ENCODE measurements at regions not wholly inside any gene's neighbourhood (a gene's known extent, or its start where the extent isn't known, plus 50 kb on each side); places are given as distances from the start of the nearest gene placed in this dataset.

DNA sequence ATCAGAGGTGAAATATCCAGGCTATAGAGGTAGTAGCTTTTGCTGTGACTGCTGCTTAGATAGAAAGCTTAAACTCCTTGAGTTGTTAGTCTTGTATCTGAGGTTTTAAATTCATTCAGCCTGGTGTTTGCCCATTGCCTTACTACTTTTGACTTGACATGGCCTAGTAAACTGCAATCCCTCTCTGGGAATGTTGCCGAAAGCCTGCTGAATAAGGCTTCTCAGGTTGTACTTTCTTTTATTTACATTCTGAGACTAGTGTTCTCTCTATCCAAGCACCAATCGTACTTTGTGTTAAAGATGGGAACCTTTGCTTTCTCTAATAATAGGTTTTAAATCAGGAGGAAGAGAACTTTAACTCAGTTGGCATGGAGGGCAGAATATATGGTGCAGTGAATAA lies 357.6 kb upstream of the CWC22 start:
- DNase-seq (ENCODE audit: low read depth): no peak

DNA sequence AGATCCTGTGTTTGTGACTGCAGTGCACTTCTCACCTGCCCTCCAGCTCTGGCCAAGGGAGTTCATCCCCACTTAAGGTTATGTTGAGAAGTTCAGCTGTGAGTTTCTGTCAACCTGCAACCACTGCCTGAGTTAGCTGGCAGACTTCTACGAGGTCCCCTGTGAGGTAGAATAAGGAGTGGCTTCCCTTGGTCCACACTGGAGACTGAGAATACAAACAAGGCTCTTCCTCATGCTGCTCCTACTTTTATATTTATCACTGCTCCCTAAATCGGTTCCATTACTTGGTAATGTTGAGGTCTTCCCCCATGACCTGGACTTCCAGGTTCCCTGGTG lies 353.2 kb upstream of the CWC22 start:
- no peak for DNase-seq (ENCODE audit: low read depth)

DNA sequence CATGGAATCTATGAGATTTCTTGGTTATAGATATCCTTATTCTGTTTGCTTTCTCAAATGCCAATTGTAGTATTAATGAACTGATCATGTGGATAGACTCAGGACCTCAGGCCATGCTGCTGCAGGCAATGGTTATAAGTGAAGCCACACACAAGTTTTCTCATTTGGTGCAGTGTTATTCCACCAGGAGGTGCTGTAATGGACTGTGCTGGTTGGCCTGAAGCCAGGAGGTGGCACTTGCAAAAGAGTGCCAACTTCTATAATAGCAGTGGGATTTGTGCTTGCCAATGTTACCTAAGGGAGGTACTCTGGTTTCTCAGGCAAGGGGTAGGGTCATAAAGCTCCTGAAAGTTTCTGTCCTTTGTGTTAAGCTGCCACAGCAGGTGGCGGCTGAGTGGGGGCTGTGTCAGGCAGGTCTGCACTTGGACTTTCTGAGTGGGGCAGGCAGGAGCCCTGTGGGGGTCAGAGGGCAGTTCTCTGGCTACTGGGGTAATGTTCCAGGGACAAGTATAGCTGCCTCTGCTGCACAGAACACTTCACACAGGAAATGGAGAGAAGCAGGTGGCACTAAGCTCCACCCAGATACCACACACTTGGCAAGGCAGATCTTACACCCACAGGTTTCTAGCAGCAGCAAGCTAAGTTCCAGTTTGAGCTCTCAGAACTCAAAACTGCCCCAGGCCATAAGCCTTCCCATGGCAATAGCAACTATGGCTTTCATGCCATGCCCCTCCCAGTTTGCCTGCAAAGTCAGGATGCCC lies 352.6 kb upstream of the CWC22 start:
- no peak for DNase-seq (ENCODE audit: low read depth)

DNA sequence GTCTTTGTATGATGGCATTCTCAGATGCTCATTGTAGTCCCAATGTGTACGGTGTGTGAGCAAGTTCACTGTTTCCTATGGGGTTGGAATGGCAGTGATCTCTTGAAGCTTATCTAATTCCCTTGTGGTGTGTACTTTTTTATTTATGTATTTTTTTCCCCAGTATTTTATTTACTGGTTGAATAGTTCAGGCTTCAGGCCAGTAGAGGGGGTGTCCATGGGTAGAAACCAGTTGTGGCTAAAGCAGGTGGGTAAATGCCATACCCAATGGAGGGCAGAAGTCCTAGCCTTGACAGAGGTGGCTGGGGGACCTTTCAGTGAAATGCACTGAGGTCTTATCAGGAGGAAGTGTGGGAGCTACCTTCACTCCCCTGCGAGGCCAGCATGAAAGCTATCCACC lies 351.4 kb upstream of the CWC22 start:
- no peak for DNase-seq (ENCODE audit: low read depth)

DNA sequence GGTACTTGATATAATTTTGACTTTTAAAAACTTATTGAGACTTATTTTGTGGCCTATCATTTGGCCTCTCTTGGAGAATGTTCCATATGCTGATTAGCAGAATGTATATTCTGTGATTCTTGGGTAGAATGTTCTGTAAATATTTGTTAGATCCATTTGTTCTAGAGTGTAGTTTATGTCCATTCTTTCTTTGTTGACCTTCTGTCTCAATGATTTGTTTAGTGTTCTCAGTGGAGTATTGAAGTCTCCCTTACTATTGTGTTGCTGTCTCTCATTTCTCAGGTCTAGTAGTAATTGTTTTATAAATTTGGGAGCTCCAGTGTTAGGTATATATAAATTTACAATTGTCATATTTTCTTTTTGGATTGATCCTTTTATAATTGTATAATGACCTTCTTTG lies 349.6 kb upstream of the CWC22 start:
- DNase-seq (ENCODE audit: low read depth): no peak

DNA sequence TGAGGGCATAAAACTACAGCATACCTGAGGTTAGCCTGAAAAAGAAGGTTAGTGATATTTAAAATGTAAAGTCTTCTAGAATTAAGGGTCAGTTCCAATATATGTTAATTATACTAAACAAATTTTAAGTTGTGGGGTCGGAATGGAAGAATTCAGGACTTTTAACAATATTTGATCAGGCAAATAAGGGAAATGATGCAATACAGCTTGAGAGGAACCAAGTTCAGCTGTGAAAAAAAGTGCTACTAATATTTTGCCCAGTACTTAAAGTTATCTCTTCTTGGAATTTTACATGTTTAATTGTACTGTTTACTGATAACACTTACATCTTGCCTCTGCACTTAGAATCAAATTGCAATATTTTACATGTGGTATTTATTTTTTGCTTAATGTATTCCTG lies 345.5 kb upstream of the CWC22 start:
- DNase-seq (ENCODE audit: low read depth): no peak

DNA sequence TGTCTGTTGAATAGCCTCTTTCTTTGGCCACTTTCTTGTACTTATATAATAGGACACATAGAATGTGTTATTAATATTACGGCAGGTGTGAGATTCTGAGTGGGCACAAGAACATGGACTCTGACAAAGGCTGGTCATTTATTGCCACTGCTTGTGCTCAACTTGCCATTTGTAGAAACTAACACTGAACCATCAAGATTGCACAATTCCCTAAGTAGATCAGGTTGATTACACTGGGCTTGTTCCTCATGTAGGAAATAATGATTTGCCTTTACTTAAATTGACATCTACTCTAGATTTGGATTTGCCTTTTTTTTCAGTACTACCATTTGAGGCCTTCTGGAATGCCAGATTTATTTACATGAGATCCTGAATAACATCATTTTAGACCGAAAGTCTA lies 342.7 kb upstream of the CWC22 start:
- DNase-seq (ENCODE audit: low read depth): no peak

DNA sequence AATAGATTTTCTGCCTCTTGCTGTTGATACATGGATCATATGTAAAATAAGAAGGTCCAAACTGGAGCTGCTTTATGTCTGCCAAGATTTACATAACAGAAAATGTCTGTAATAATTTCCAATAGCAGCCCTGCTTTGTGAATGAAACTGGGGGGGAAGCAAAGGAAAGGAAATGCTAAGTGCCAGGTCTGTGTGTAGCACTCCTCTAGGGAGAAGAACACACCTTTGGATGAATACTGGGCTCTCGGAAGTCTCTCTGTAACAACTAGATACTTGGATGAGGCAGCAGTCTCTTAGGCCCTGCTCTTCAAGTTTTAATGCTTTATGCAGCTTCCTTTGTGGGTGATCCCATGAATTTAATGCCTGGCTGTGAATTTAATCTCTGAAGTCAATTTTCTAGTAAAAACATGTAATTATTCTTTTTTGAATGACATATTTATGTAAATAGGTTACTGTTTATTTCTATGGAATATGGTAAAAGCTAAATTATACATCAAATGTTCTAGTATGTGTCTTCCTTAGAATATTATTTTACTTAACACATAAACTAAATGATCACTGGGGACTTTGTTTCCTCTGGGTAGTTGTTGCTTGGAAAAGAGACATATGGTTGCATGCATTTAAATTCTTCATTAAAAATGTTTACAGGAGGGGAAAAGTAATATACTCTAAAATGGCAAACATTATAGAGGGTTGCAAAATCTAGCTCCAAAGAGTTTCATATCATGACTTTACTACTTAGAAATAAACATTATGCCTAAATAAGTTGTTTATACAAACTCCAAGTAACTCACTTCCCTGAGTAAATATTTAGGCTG lies 336.6 kb upstream of the CWC22 start:
- DNase-seq (ENCODE audit: low read depth): no peak

DNA sequence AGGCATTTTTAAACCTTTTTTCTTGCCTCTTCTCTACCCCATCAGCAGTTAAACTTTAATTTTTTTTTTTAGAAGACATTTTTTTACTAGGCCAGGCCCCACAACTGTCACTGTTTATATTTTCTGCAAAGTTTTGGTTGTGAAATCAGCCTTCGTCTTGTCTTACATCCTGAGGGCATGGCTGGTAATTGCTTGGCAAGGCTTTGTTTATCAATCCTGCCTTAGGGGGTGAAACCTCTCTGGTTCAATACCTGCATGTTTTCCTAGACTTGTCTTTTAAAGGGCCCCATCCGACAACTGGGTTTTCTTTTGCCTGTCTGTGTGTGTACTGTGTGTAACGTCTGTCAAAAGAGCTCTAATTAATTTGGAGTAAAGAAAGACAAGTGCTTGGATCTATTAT lies 330.0 kb upstream of the CWC22 start:
- no peak for DNase-seq (ENCODE audit: low read depth)

DNA sequence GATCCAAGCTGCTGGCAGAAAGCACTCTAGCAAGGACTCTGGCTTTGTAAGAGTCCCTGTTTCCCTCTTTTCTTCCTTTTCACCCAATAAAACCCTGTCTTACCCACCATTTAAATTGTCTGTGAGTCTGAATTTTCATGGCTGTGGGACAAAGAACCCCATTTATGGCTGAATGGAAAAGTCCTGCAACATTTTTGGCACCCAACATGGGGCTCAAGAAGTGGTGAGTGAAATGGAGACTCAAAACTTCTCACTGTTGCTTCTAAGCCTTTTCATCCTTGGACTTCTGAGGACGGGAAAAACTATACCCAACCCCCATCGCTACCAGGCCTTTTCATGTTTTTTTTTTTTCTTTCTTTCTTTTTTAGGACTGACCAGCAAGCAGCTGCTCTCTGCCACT lies 329.5 kb upstream of the CWC22 start:
- no peak for DNase-seq (ENCODE audit: low read depth)

DNA sequence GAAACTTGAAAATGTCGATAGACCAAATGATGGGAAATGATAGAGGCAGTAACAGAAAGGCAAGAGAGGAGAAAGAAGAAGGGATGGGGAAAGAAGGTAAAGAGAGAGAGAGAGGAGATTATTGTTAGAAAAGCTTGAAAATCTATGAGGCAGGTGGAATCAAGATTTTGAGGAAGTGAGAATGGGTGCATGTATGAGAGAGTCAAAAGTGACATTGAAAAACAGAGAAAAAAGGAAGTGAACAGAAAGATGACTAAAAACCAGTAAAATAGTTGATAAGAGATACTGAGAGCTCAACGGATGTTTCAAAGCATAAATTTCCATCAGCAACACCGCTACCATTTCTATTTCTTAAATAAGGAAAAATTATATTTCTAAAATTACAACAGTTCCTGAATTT lies 327.4 kb upstream of the CWC22 start:
- DNase-seq (ENCODE audit: low read depth): no peak

DNA sequence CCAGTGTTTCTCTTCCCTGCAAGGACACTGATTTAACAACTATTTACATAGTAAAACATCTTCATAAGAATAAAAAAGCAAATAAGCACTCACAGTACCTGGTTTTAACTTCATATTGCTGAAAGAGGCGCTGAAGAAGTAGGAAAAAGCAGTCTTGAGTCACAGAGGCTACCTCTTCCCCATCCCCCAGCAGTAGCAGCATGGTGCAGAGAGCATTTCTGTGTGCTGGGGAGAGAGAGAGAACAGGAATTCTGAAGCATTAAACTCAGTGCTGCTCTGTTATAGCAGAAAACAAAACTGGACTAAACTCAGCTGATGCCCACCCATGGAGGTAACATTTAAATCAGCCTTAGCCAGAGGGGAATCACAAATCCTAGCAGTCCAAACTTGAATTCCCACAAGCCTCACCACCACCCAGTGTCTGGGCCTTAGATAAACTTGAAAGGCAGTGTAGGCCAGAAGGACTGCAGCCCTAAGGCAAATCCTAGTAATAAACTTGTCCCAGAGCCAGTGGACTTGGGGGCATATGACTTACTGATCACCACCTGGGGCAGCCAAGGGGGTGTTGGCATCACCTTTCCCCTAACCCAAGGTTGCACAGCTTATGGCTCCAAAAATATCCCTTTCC lies 321.8 kb upstream of the CWC22 start:
- no peak for DNase-seq (ENCODE audit: low read depth)

DNA sequence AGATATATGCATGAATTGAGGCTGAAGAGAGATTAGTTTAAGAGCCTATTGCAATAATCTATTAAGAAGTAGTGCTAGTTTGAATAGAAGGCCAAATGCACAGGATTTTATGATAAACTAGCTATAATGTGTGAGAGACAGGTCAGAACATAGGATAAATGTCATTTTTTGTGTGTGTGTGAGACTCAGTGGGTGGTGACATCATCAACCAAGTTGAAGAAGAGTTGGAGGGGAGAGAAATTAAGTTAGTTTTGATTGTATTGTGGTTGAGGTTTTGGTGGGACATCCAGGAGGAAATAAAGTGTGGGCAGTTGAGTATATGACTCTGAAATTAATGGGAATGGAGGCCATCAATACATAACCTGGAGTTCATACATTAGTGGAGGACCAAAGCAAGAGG lies 320.1 kb upstream of the CWC22 start:
- no peak for DNase-seq (ENCODE audit: low read depth)

DNA sequence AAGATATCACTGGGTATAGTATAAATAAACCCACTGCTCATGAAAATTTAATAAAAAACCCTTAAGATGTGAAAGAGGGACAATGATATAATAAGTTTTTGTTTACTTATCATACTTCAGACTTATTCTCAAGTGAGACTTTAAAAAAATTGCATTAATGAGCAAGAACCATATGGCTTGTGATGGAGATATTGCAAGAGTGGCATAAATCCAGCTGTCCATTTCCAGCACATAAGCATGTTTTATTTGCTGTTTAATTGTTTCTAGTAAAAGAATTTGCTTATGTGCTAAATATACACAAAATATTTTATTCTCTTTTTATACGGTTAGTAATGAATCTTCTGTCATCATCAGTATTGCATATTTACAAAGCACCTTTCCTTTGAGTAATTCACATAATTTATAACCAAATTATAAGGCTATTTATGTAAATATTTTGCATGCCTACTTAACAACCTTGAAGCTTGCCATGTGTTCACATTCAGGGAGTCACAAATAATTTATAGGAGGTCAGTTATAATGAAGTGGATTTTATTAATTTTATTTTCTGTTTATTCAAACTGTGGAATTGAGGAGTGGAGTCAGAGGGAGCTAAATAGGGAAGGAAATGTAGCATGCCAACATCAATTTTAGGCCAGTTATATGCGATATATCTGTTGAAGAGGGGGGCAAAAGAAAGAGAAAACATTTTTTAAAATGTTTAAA lies 318.5 kb upstream of the CWC22 start:
- no peak for DNase-seq (ENCODE audit: low read depth)

DNA sequence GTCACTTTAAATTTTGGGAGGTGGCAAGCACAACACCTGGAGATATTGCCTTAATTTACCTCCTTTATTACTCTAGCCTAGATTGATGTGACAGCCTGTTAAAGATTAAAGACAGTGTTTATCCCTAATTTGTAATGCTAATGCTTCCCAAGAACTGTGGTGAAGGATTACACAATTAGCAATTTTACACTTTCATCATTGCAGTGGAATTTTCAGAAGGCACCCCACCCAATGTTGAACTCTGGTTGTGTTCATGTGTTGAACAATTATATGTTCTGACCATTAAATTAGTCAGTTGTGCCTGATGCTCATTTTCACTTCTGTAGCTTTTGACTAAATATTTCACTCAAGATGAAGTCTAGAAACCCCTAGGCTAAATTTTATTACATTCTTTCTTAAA lies 317.1 kb upstream of the CWC22 start:
- no peak for DNase-seq (ENCODE audit: low read depth)

DNA sequence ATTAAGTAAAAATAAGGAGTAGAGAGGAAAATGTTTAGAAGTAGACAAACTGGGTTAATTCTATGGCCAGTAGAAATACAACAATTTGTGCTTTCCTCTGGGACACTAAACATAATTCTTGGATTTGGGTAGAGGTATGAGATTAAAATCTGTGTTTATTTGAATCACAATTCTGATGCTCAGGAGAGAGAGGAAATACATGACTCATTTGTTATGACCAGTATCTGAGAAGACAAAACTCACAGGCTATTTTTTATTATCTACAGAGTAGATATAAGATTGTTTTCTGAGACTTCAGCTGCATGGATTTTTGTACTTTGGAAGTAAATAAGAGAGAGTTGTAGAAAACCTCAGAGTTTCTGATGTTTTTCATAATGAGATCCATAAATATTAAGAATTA lies 315.7 kb upstream of the CWC22 start:
- no peak for DNase-seq (ENCODE audit: low read depth)

DNA sequence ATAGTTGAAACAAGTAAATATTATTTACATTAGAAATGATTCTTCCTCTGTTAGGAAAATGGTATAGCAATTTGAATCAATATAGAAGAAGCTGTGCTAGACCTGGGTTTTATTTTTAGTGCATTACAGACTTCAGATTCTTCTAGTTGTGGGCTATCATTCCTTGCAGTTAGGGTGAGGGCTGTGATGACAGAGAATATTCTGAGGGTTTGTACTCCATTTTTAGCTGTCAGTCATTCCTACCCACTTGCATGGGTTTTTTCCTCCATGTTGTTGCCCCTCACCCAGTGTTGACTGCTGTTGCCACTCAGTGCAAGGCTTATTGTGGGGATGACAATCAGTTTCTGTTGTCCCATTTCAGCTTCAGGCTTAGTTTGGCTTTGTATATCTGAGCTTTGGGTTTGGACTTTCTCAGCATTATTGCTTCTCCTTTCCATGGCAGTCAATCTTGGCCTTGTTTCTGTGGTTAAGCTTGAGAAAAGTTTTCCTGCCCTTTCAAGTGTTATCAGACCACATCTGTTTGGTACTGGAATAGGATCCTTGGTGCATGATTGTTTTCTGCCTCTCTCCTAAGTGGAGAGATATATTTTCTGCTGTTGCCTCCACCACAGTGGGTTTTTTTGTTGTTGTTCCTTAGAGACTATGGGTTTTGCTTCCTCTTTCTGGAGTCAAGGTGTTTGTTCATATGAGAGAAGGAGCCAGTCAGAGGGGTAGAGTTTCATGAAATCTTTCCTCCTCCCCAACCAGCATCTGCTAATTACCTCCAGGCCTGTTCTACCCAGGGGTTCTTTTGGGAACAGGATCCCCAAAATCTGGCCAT lies 312.7 kb upstream of the CWC22 start:
- DNase-seq (ENCODE audit: low read depth): no peak

DNA sequence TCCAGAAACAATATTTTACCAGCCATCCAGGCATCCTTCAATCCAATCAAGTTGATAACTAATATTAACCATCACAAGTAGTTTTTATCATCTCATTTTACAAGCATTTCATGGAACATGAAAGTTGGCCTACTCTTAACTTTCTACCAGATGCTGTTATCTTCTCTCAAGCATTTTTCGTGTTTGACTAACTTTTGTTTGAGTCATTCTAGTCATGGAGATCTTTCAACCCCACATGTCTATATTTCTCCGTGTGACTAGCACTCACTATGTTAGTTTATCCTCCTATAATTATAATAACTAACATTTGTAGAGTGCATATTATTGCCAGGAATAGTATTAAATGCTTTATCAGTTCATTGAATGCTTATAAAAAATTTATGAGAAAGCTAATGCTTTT lies 307.0 kb upstream of the CWC22 start:
- no peak for DNase-seq (ENCODE audit: low read depth)

DNA sequence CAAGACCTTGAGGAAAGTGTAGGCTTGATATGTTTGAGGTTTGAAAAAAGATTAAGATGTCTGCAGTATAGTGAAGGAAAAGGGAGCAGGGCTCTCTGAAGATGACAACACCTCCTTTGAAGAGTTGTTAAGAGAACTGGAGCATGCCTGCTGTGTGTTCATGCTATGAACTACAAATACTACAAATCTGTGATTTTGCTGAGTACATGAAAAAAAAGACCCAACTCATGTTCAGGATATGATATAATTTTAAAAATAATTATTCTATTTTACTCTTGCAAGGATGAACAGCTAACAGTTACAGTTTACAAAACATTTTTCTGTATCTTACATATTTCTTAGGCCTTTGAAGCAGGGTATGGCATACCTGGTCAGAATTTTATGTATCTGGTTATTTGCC lies 305.4 kb upstream of the CWC22 start:
- no peak for DNase-seq (ENCODE audit: low read depth)

DNA sequence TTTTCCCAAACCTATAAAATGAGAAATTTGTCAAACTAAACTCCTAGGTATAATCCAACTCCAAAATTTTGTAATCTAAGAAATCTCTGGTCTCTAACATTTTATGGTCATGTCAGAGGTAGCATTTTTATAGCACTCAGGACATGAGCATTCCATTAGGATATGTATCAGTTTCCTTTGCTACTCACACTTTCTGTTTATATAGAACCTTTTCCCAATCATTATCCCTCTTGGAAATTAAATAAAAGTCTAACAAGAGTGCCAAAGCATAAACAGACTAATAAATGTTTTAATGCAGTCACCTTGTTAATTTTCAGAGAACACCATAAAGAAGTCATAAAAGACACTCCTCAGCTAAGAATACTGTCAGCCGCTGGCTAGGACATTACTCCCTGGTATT lies 300.0 kb upstream of the CWC22 start:
- DNase-seq (ENCODE audit: low read depth): no peak

DNA sequence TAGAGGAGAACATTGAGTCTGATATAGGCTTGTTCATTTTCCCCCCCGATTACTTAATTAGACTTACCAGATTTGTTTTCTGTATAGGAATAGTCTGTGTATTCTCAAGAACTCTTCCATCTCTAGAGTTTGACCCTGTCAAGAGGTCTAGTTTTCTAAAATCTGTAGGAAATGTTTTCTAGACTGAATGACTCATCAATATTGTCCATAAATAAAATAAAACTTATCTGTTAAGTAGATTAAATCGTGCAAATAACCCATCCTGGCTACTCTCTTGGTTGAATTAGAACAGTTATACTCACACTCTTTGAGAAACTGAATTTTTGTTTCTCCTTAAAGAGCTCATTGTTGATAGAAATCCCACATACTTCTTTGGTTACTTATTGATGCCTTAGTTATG lies 299.2 kb upstream of the CWC22 start:
- no peak for DNase-seq (ENCODE audit: low read depth)
